ENCODE measurements at regions not wholly inside any gene's neighbourhood (a gene's known extent, or its start where the extent isn't known, plus 50 kb on each side); places are given as distances from the start of the nearest gene placed in this dataset.
A peak's percentile ranks its signal among the peaks of the same experiment; 100 is the strongest.

DNA sequence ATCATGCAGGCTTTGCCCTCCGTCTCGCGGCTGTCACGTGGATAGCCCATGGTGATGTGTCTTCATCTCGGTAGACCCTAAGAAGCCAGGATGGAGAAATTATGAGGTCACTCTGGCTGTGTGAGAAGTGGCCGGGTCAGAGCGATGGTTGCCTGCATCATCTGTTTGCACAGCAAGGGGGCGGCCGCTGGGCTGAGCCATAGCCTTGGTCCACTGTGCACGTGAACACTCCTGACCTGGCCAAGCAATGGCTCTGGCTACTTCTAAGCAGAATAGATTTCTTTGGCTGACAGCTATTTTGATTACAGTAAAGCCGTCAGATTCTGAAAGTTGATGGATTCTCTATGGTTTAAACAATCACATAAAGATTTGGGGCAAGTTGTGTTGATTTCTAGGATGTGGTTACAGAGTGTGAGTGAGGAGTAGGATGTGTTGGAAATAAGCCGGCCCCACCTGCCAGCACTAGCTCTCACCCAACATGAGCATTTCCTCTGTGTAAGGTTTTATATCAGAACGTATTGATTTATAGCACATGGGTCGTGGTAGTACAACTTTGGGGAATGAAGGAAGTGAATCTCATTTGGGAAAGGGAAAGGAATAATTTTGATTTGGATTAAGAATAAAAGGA, 214.4 kb upstream of the GPR26 start:
- peak; percentile 9 for DNase-seq (ENCODE audit: low read depth)

DNA sequence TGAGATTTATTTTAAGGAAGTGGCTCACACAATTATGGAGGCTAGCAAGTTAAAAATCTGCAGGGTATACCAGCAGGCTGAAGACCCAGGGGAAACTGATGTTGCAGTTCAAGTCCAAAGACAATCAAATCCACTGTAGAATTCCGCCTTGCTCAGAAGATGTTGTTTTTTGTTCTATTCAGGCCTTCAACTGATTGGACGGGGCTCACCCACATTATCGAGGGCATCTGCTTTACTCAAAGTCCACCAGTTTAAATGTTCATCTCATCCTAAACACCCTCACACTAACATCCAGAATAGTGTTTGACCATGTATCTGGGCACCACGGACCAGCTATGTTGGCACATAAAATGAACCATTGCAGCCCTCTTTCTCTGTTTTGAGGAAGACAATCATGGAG, 211.2 kb upstream of the GPR26 start:
- no peak for DNase-seq (ENCODE audit: low read depth)

- DNase-seq (ENCODE audit: low read depth): no peak
These were observed 210.3 kb upstream of the GPR26 start for GRCh38 chr10:123455861-123456260.

DNA sequence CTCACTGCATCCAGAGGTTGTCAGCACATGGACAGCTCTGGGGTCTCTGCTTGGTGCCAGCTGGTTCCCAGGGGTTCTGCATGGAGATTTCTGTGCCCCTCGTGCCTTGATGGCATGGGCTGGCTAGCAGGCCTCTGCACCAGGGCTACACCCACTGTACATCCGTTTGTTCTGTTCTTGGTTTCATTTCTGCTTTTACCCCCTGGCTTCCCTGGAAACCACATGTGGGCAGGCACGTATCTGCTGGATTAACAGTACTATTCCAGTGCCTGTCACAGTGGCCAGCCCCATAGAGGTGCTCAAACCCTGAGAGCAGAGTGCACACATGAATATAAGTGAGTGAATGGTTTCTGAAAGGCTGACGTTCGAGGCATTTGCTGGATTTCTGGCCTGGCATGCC, 207.2 kb upstream of the GPR26 start:
- no peak for DNase-seq (ENCODE audit: low read depth)

DNA sequence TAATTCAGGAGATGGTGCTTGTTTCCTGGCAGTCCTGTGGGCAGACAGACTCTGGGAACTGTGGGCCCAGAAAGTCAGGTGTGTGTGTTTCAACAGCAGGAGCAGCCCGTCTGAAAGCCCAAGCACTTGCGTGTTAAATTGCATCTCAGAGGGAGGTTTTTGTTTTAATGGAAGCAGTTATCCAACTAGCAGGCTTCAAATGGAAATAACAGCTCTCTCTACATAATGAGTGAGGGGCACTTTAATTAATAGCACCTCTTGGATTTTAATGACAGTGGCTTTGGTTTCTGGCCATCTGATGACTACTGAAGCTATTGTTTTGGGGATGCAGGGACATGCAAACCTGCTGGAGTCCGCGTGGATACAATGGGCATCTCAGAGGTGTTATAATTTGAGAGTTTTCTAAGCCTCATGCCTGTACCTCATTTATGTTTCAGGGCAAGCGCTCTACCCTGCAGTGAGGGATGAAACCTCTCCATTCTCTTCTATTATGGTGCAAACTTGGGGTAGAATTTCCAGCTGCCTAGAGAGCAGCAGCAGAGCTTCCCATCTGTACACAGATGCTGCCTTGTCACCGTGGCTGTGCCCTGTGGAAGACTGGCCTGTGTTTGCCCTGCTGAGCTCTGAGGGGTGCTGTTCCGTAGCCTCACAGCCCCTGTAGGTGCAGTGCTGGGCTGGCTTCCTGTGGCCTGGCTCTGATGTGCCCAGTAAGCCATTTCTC, 206.6 kb upstream of the GPR26 start:
- DNase-seq (ENCODE audit: low read depth): no peak

GRCh38 chr10:123462246-123462645, 203.9 kb upstream of the GPR26 start:
- no peak for DNase-seq (ENCODE audit: low read depth)

DNA sequence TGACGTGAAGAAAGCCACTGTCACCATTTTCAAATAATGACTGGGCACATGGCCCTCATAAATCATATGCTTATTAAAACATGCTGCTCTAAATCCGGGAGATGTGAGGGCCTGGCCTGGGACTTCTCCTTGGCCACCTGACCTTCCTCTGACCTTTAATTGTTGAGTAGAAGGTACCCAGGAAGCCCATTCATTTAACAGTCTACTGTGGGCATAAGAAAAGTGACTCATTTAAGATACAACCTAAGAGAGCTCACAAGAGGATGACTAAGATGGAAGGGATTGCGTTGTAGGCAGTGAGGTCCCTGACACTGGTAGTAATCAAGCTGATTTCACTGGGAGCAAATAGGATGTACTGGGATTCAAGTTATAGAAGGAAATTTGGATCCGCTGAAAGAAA, 203.4 kb upstream of the GPR26 start:
- DNase-seq (ENCODE audit: low read depth): peak; percentile 47

GRCh38 chr10:123463181-123463580, 203.0 kb upstream of the GPR26 start:
- DNase-seq (ENCODE audit: low read depth): peak; percentile 7

DNA sequence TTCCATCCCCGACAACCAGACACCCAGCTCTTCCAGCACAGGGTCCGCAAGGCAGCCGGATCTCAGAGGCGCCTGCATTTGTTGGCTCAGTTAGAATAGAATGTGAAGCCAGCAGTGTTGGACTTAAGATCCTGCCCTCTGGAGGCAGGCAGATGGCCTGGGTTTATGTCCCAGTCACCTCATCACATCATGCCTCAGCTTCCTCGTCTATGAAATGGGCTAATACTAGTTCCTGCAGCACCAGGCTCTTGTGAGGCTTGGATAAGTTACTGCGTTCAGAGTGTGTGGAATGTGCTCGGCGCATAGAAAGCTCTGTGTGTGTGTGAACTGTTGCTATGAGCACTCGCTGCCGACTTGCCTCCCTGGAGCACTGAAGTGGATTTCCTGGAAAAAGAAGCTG, 202.5 kb upstream of the GPR26 start:
- no peak for DNase-seq (ENCODE audit: low read depth)

GRCh38 chr10:123464430-123465323, 201.5 kb upstream of the GPR26 start:
- DNase-seq (ENCODE audit: low read depth): no peak

DNA sequence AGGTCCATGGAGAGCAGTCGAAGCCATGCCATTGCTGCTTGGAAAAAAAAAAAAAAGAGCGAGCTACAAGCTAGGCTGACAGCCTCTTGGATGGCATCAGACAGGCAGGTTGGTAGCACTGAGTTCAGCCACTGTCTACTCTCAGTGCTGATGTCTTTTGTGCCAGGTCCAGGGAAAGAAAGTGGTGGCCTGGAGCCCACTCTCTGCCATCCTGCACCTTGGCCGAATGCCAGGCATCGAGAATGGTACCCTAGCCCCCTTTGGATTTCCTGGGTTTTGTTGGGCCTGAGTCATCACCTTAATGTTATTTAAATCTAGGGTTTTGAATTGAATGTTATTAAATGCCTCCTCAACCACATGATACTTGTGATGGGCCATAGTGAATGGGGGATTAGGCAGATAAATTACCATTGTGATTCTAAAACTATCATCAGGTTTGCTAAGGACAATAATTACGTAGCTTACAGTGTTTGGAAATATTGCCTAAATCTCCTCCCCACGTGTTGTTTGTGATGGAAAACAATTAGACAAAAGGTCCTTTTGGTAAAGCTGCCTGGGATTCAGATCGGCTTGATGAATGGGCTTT, 195.7 kb upstream of the GPR26 start:
- no peak for DNase-seq (ENCODE audit: low read depth)

DNA sequence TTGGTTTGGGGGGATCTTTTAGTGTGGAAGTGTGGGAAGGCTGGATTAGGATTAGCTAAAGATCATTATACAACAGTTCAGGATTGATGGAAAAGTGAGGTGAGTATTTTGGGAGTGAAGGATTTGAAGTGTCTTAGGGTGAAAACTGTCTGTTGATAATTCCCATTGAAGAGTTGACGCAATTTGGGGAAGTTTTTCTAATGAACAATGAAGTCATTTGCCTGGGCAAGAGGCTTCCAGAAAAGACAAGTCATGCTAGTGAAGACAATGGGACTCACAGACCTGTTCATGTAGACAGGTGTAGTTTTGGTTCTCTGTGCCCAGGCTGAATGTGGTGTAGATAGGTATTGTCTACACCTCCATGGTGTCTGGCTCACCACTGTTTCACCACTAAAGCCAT, 194.3 kb upstream of the GPR26 start:
- no peak for DNase-seq (ENCODE audit: low read depth)

- DNase-seq (ENCODE audit: low read depth): no peak
These were observed 193.5 kb upstream of the GPR26 start for GRCh38 chr10:123472606-123473005.

GRCh38 chr10:123474700-123475099, 191.5 kb upstream of the GPR26 start:
- DNase-seq (ENCODE audit: low read depth): no peak

GRCh38 chr10:123475466-123475865, 190.7 kb upstream of the GPR26 start:
- DNase-seq (ENCODE audit: low read depth): no peak

DNA sequence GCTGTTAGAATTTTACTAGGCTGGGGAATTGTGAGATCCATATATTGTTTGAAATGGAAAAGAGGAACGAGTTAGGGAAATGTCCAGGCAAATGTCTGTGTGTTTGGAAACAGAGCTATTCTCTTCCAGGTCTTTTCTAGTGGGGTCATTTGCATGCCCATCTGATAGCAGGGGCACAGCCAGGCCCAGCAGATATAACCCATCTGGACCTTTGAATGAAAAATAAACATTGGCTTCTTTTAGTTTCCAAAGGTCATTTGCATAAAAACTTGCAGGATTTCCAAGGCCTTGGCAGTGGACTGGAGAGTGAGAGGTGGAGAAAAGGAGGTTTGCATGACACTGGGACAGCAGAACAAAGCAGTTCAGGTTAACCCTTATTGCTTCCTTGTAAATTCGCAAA, 188.0 kb upstream of the GPR26 start:
- DNase-seq (ENCODE audit: low read depth): no peak

DNA sequence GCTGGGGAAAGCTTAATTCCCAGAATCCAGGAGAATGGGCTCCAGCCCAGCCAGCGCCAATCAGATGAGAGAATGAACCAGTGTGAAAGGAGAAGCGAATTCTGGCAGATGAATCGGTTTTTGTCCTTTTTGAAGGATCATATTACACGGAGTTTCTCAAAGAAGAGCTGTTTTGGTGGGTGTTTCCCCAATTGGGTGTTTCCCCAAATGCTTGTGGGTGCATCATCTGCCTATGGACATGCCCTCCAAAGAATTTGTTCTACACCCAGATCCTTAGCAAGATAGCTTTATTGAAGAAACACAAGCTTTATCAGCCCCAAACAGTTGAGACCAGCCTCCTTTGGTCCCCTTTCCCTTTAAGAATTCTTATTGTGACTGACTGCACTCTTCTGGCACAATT, 186.5 kb upstream of the GPR26 start:
- no peak for DNase-seq (ENCODE audit: low read depth)

DNA sequence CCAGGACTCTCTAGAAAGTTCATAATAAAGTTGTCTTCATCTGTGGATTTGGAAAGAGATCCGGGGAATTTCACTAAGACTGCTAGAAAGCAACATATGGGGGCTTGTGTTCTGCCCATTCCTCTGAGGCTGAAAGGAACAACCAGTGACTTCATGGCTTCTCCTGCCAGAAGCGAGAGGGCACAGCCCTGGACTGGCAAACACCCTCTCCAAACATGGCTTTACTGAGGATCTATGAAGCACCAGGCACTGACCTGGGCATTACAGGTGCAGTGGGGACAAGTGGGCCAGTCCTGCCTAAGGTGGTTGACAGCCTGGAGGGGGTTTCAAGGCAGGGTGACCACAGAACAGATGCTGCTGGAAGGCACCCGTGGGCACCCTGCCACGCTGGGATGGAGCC, 185.8 kb upstream of the GPR26 start:
- DNase-seq (ENCODE audit: low read depth): no peak

DNA sequence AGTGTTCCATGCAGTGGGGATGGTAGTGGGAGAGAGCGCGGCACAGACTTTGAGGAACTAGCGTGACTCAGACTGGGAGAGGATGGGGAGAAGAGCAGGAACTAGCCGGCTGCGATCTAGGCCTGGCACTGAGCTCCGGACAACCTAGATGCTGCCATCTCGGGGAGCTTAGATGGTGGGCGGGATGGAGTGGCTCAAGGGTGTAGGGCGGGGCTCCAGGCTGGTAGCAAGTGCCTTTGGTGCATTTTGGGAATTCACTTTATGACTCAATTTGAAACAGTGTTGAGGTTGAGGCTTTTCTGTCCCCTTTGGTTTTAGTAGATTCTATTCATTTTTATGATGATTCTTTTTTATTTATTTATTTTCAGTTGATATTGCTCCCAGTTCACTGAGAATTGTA, 185.3 kb upstream of the GPR26 start:
- DNase-seq (ENCODE audit: low read depth): no peak

DNA sequence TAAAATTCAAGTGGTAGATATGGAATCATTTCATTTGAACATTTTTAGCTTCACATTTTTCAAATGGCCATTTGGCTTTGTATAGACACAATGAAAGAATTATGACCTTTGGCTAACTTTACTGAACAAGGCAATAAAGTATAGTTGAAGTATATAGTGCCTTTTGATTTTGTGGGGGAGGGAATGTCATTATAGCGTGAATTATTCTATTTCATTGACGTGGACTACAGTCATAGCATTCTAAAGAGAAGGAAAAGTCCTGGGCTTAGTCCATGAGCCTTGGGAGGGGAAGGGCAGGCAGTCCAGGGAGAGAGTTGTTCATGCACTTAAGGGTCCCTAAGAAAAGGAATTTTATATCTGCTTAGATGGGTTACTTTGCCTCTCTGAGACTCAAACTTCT, 181.4 kb upstream of the GPR26 start:
- no peak for DNase-seq (ENCODE audit: low read depth)

GRCh38 chr10:123485341-123485960, 180.7 kb upstream of the GPR26 start:
- no peak for DNase-seq (ENCODE audit: low read depth)

GRCh38 chr10:123488436-123488835, 177.7 kb upstream of the GPR26 start:
- no peak for DNase-seq (ENCODE audit: low read depth)
